H9 (cell line): ENCODE measurements at regions not wholly inside any gene's neighbourhood (a gene's known extent, or its start where the extent isn't known, plus 50 kb on each side); places are given as distances from the start of the nearest gene placed in this dataset.

Experiments
- DNase-seq: peaks from one replicate; pipeline ENCODE4 v3.0.0-alpha.2; 2017
- H2AFZ ChIP-seq: one replicate; pipeline ENCODE4 v1.6.1; 2013; ENCODE audit warnings: mild to moderate bottlenecking, low read length, control low read depth, moderate library complexity
- H2AK5ac ChIP-seq: 2 replicates; pipeline ENCODE4 v1.6.1; 2013; ENCODE audit warnings: low read length, control low read depth, mixed read lengths; ENCODE audit not compliant: insufficient read length
- H2BK120ac ChIP-seq: one replicate; pipeline ENCODE4 v1.6.1; 2013; ENCODE audit warnings: low read depth, mild to moderate bottlenecking, low read length, control low read depth, inconsistent platforms; ENCODE audit not compliant: poor library complexity, severe bottlenecking
- H2BK12ac ChIP-seq: 2 replicates; pipeline ENCODE4 v1.6.1; 2013; ENCODE audit warnings: low read length, control low read depth, mixed read lengths, low read depth; ENCODE audit not compliant: insufficient read length
- H2BK15ac ChIP-seq: 2 replicates; pipeline ENCODE4 v1.6.1; 2013; ENCODE audit warnings: low read depth, low read length, control low read depth
- H2BK20ac ChIP-seq: one replicate; pipeline ENCODE4 v1.6.1; 2013; ENCODE audit warnings: low read depth, mild to moderate bottlenecking, low read length, control low read depth, inconsistent platforms; ENCODE audit not compliant: poor library complexity, severe bottlenecking
- H2BK5ac ChIP-seq: 2 replicates; pipeline ENCODE4 v1.6.1; 2013; ENCODE audit warnings: low read length, control low read depth, mixed read lengths; ENCODE audit not compliant: insufficient read length
- H3K14ac ChIP-seq: 2 replicates; pipeline ENCODE4 v1.6.1; 2013; ENCODE audit warnings: low read length, control low read depth; ENCODE audit not compliant: insufficient read depth
- H3K18ac ChIP-seq: 2 replicates; pipeline ENCODE4 v1.6.1; 2013; ENCODE audit warnings: low read depth, mild to moderate bottlenecking, mixed read lengths, low read length, control low read depth; ENCODE audit not compliant: insufficient read length
- H3K23ac ChIP-seq: 2 replicates; pipeline ENCODE4 v1.6.1; 2013; ENCODE audit warnings: low read length, control low read depth, mixed read lengths, low read depth; ENCODE audit not compliant: insufficient read length
- H3K23me2 ChIP-seq: 2 replicates; pipeline ENCODE4 v1.6.1; 2013; ENCODE audit warnings: low read depth, mild to moderate bottlenecking, mixed read lengths, low read length, control low read depth; ENCODE audit not compliant: insufficient read length, poor library complexity, severe bottlenecking
- H3K27ac ChIP-seq: 2 replicates; pipeline ENCODE4 v1.5.1; 2013; ENCODE audit warnings: low read length, control low read depth, mixed read lengths, low read depth; ENCODE audit not compliant: insufficient read length
- H3K27me3 ChIP-seq: 2 replicates; pipeline ENCODE4 v1.6.1; 2013; ENCODE audit warnings: low read length, control low read depth, inconsistent platforms; ENCODE audit not compliant: insufficient read depth
- H3K4ac ChIP-seq: 2 replicates; pipeline ENCODE4 v1.6.1; 2013; ENCODE audit warnings: low read depth, mild to moderate bottlenecking, control low read depth, inconsistent platforms, low read length, moderate library complexity
- H3K4me1 ChIP-seq: 2 replicates; pipeline ENCODE4 v1.6.1; 2013; ENCODE audit warnings: low read length, control low read depth, inconsistent platforms; ENCODE audit not compliant: insufficient read depth
- H3K4me2 ChIP-seq: 2 replicates; pipeline ENCODE4 v1.6.1; 2013; ENCODE audit warnings: low read length, control low read depth, mixed read lengths; ENCODE audit not compliant: insufficient read length, insufficient read depth
- H3K56ac ChIP-seq: 2 replicates; pipeline ENCODE4 v1.6.1; 2013; ENCODE audit warnings: low read depth, mild to moderate bottlenecking, mixed read lengths, low read length, control low read depth; ENCODE audit not compliant: insufficient read length
- H3K79me1 ChIP-seq: 2 replicates; pipeline ENCODE4 v1.6.1; 2013; ENCODE audit warnings: low read depth, mild to moderate bottlenecking, moderate library complexity, low read length, control low read depth, inconsistent platforms; ENCODE audit not compliant: insufficient read depth, poor library complexity, severe bottlenecking
- H3K79me2 ChIP-seq: 2 replicates; pipeline ENCODE4 v1.6.1; 2013; ENCODE audit warnings: low read length, control low read depth, inconsistent platforms; ENCODE audit not compliant: insufficient read depth
- H3K9ac ChIP-seq: 2 replicates; pipeline ENCODE4 v1.6.1; 2013; ENCODE audit warnings: low read length, control low read depth, mixed read lengths; ENCODE audit not compliant: insufficient read length; ENCODE audit errors: extremely low read depth
- H3K9me3 ChIP-seq: one replicate; pipeline ENCODE4 v1.6.1; 2013; ENCODE audit warnings: low read depth, low read length, inconsistent platforms; ENCODE audit not compliant: control insufficient read depth
- H3T11ph ChIP-seq: one replicate; pipeline ENCODE4 v1.6.1; 2013; ENCODE audit warnings: mild to moderate bottlenecking, low read length, control low read depth, inconsistent platforms
- H4K20me1 ChIP-seq: one replicate; pipeline ENCODE4 v1.6.1; 2013; ENCODE audit not compliant: control insufficient read depth, insufficient read length, insufficient read depth
- H4K5ac ChIP-seq: 2 replicates; pipeline ENCODE4 v1.6.1; 2013; ENCODE audit warnings: low read depth, mild to moderate bottlenecking, mixed read lengths, low read length, control low read depth; ENCODE audit not compliant: insufficient read length
- H4K8ac ChIP-seq: replicated peaks from 2 replicates; pipeline ENCODE4 v1.6.1; 2013; ENCODE audit warnings: low read length, control low read depth, mixed read lengths, low read depth; ENCODE audit not compliant: insufficient read length
- H4K91ac ChIP-seq: 2 replicates; pipeline ENCODE4 v1.6.1; 2013; ENCODE audit warnings: low read depth, mild to moderate bottlenecking, moderate library complexity, mixed read lengths, low read length, control low read depth; ENCODE audit not compliant: insufficient read length
- H3K27ac Mint-ChIP-seq, 3 experiments: 2 replicates in 2 of 3; 3 replicates in 1 of 3; pipeline ENCODE4 v1.8.0; 2020 to 2021; ENCODE audit warnings: mixed read lengths in 3 of 3, mild to moderate bottlenecking in 1 of 3, moderate library complexity in 1 of 3
- H3K27me3 Mint-ChIP-seq: 2 replicates; pipeline ENCODE4 v1.8.0; 2021; ENCODE audit warnings: low read depth, mild to moderate bottlenecking, moderate library complexity, mixed read lengths
- H3K36me3 Mint-ChIP-seq, 3 experiments: 2 replicates in 2 of 3; 3 replicates in 1 of 3; pipeline ENCODE4 v1.8.0; 2020 to 2021; ENCODE audit warnings: low read depth in 3 of 3, mixed read lengths in 3 of 3; ENCODE audit not compliant: insufficient read depth in 1 of 3
- H3K4me1 Mint-ChIP-seq, 2 experiments: 2 replicates each; pipeline ENCODE4 v1.8.0; 2020; ENCODE audit warnings: mixed read lengths in 2 of 2
- H3K4me3 Mint-ChIP-seq, 2 experiments: 2 replicates in 1 of 2; 3 replicates in 1 of 2; pipeline ENCODE4 v1.8.0; 2020 to 2021; ENCODE audit warnings: mild to moderate bottlenecking in 2 of 2, mixed read lengths in 2 of 2, moderate library complexity in 1 of 2
- H3K9me3 Mint-ChIP-seq, 2 experiments: 2 replicates in 1 of 2; 3 replicates in 1 of 2; pipeline ENCODE4 v1.8.0; 2020; ENCODE audit warnings: mild to moderate bottlenecking in 2 of 2, mixed read lengths in 2 of 2, moderate library complexity in 1 of 2
- CTCF ChIP-seq: fragments of 200-600 bp; sonication (generic); conservative IDR thresholded peaks from 3 replicates; pipeline ENCODE4 v1.8.0; 2021; ENCODE audit warnings: antibody characterized with exemption, mild to moderate bottlenecking
- WGBS: extraction: QIAGEN DNeasy Blood & Tissue Kit; methylation state at CpG from one replicate; pipeline ENCODE4 v1.1.7; 2013; ENCODE audit warnings: missing lambda C conversion rate, low lambda C conversion rate, mixed read lengths; ENCODE audit not compliant: insufficient read length; ENCODE audit errors: extremely low coverage; 5-methylcytosine and 5-hydroxymethylcytosine counted together

- Mint-ChIP-seq H3K4me3 (no peak overlapping the region), H3K27ac (no peak overlapping the region)
- H2BK120ac ChIP-seq: no peak overlapping the region
Measured at GRCh38 chr5:52441768-52442167, 345.9 kb upstream of the ITGA1 start.

More at GRCh38 chr5:52441768-52442167, 345.9 kb upstream of the ITGA1 start:
- Histone ChIP-seq H3K27me3 (no peaks in the 10 kb centered on the region), H3K14ac (no peak overlapping the region), H3K9ac (no peak overlapping the region), H3K79me2 (no peaks in the 10 kb centered on the region), H3K23ac (no peak overlapping the region), H4K91ac (no peak overlapping the region), H3K4me1 (no peaks in the 10 kb centered on the region), H2BK20ac (no peak overlapping the region), H2AFZ (no peak overlapping the region), H3K79me1 (no peaks in the 10 kb centered on the region), H2BK12ac (no peak overlapping the region), H3K9me3 (no peaks in the 10 kb centered on the region), H4K20me1 (no peaks in the 10 kb centered on the region), H3T11ph (no peak overlapping the region), H3K4me2 (no peak overlapping the region), H3K27ac (no peak overlapping the region), H3K18ac (no peak overlapping the region), H3K56ac (no peak overlapping the region), H2BK15ac (no peak overlapping the region), H3K4ac (no peak overlapping the region), H2AK5ac (no peak overlapping the region), H4K5ac (no peak overlapping the region), H2BK5ac (no peak overlapping the region), H3K23me2 (no peaks in the 10 kb centered on the region), H4K8ac (no peak overlapping the region)
- no peak for TF ChIP-seq CTCF
- peaks cover 2 to 3% of the 10 kb centered on the region in 2 experiments; a peak in 3 of 5 replicates for H3K9me3 Mint-ChIP-seq
- H3K36me3 Mint-ChIP-seq: peaks cover 0 to 9% (median 4%) of the 10 kb centered on the region in 3 experiments; a peak in 2 of 7 replicates
- no peaks in the 10 kb centered on the region for H3K27me3 Mint-ChIP-seq
- WGBS: no CpG with 5 or more reads among the region's 1 CpG
- no peaks in the 10 kb centered on the region; a peak in 1 of 4 replicates for H3K4me1 Mint-ChIP-seq
- DNase-seq: no peak
